HUDEP-2 (cell line): ENCODE measurements at regions not wholly inside any gene's neighbourhood (a gene's known extent, or its start where the extent isn't known, plus 50 kb on each side); places are given as distances from the start of the nearest gene placed in this dataset.
"Not testable (repeated sequence)": the region's sequence is repeated elsewhere in the genome, so short reads cannot be mapped to it uniquely, and the experiment has no call there.

Experiments used
- DNase-seq, 76 experiments: peaks; one replicate each; lab custom pipeline; 2025; ENCODE audit not compliant: unreplicated experiment in 76 of 76; lab: John Stamatoyannopoulos, UW

DNA sequence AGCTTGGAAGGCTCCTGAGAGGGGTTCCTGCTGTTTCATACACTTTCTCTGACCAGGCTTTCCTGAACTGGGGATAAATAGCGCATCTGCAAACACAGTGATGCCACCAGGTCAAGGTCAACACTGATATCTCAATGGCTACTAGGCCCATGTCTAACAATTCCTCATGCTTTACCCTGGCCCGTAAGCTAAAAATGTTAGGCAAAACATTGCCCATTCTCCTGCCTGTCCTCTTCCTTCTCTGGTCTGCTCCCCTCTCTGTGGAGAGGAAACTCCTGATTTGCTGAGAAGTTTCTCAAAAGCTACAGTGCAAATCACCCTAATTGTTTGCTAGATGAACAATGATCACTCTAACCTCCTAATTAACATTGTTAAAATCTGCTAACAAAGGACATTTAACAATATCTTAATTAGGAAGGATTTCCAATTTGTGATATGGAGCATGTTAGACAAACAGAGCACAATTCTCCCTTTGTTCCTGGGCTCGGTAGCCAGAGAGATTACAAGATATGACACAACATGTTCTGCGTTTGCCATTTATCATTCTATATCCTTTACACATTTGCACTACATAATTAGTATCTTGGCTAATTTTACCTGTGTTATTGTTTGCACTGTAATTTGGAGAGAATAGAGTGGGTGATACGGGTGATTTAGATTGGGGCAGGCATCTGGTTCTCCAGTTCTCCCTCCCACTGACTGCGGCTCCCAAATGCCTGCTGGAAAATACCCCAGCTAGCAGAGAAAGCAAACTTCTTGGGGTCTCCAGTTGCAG is 266.8 kb downstream of the CD83 start:
- no peak for DNase-seq

DNA sequence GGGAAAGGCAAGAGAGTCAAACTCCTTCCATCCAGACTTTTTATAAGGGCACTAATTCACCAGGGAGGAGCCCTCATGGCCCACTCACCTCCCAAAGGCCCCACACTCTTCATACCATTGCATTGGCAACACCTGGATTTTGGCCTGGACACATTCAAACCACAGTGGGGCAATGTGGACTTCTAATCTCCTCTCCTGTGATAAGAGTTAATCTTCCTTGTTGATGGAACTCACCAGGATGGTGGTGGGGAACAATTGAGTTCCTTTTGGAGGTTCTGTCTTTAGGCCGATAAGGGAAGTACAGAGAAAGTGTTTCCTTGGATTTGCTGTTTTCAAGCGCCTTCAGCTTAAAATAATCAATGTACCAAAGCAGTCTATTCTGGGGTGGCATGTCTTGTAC is 268.7 kb downstream of the CD83 start:
- no peak for DNase-seq

DNA sequence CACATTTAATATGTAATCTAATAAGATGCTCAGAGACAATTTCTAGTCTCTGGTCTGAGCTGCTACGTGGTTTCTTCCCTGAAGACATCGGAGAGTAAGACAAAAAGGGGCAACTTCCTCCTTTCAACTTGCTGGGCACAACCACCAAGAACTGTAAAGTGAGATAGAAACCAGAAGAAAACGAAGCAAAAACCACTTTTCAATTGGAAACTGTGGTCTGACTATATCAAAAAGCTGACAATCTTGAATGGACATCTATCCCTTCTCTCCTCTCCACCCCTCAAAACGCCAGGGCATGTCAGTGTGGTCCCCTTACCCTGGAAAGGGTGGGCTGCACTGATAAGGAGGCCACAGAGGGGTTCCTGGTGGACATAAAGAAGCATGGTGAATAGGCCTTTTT is 269.1 kb downstream of the CD83 start:
- no peak for DNase-seq

- DNase-seq: no peak
Observed at GRCh38 chr6:14388371-14388770, 270.8 kb downstream of the CD83 start.

- not testable (repeated sequence) for DNase-seq
Observed at GRCh38 chr6:14389776-14390175, 272.2 kb downstream of the CD83 start.

DNA sequence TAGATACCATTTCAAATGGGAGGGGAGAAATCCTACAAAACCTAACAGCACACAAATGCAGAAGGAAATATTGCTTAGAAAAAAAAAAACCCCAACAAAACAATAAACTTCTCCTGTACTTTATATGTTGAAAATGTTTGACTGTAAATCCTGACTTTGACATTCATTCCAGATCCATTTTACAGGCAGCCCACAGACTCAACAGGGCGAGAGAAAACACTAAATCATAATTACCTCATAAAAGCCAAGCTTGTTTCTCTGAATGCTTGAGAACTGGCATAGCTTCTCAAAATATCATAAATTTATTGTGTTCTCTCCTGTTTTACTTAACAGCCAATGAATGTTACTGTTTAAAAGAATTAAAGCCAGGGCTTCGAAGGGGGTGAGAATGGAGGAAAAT is 273.2 kb downstream of the CD83 start:
- DNase-seq: no peak

- DNase-seq: no peak
Observed at GRCh38 chr6:14393910-14394309, 276.3 kb downstream of the CD83 start.

GRCh38 chr6:14396392-14396791 is 278.8 kb downstream of the CD83 start:
- DNase-seq: no peak

GRCh38 chr6:14396826-14397517 is 279.4 kb downstream of the CD83 start:
- peak in 2 of 76 experiments; percentile 3 to 4 for DNase-seq

- DNase-seq: no peak
Observed at GRCh38 chr6:14397518-14397901, 279.9 kb downstream of the CD83 start.

GRCh38 chr6:14398953-14399352 is 281.4 kb downstream of the CD83 start:
- DNase-seq: no peak

DNA sequence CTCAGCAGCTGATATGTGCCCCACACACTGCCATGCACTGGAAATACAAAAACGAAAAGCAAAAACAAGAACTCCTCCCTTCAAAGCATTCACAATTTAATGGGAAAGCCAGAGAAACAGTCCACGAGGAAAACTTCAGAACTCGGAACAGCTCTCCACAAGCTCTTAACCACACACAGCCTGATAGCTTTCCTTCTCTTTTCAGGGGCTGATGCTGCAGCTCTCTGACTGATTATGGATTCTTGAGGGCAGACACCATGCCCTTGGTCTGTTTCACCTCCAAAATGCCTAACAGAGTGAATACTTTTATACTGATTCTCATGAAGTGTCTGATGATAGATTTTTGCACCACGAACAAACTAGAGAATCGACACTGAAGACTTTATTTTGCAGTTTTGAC is 282.1 kb downstream of the CD83 start:
- DNase-seq: no peak

- DNase-seq: no peak
Observed at GRCh38 chr6:14401246-14401645, 283.7 kb downstream of the CD83 start.

GRCh38 chr6:14406614-14407331 is 289.2 kb downstream of the CD83 start:
- no peak for DNase-seq

DNA sequence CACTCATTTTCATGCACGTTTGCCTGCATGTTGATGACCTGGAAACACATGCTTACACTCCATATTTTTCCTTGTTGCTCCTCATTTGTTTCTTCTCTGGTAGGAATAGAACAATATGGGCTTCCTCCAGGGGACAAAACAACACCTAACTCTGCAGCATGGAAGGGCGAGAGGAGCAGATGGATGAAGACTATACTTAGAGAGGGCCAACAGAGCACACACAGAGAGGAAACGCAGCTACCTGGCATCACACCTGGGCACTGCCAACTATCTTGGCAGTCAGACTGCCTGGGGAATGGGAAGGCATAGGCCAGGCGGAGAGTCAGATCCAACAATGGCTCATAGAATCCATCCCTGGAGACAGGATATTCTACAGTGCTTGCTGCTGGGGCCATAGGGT is 290.9 kb downstream of the CD83 start:
- DNase-seq: no peak

- no peak for DNase-seq
Observed at GRCh38 chr6:14412026-14412425, 294.5 kb downstream of the CD83 start.

GRCh38 chr6:14415452-14415851 is 297.9 kb downstream of the CD83 start:
- DNase-seq: no peak

DNA sequence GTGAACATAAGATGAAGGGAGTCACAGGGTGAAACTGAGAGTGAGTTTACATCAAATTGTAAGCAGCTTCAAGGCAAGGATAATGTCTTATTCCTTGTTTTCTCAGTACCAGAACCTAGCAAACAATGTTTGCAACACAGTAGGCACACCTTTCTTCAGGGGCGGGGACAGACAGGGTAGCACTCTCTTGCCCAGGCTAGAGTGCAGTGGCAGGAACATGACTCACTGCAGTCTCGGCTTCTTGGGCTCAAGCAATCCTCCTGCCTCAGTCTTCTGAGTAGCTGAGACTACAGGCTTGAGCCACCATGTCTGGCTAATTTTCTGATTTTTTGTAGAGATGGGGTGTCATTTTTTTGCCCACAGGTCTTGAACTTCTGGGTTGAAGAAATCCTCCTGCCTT is 299.8 kb downstream of the CD83 start:
- no peak for DNase-seq

DNA sequence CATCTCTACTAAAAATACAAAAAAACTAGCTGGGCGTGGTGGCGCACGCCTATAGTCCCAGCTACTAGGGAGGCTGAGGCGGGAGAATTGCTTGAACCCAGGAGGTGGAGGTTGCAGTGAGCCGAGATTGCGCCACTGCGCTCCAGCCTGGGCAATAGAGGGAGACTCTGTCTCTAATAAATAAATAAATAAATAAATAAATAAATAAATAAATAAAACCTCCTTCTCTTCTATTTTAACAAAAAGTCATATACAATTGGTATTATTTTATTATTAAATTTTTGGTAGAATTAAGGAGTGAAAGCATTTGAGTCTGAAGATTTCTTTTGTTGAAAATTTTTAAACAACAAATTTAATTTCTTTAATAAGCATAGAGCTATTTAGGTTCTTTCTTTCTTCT is 301.7 kb downstream of the CD83 start:
- not testable (repeated sequence) for DNase-seq

GRCh38 chr6:14422061-14422460 is 304.5 kb downstream of the CD83 start:
- DNase-seq: no peak

DNA sequence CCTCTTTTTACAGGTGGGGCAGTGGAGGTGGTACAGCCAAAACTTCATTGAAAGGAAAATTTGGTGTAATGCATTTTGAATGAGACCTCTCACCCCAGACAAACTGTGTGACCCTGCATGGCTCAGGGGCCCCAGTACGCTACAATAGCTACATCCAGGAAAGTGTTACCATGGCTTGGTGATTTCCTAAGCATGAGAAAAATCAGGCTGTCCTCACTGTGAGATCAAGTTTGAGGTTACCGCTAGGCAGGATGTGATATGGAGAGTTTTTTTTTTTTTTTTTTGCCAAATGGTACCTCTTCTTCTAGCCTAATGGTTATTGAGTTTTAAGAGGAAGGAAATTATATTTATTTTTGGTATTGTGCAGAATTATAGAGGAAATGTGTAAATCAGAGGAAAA is 305.3 kb downstream of the CD83 start:
- DNase-seq: no peak

- DNase-seq: no peak
Observed at GRCh38 chr6:14423330-14423729, 305.8 kb downstream of the CD83 start.
